HL-60 (cell line): ENCODE measurements at regions not wholly inside any gene's neighbourhood (a gene's known extent, or its start where the extent isn't known, plus 50 kb on each side); places are given as distances from the start of the nearest gene placed in this dataset.

ENCODE experiments used
- REST ChIP-seq: IDR thresholded peaks from 2 replicates; pipeline ENCODE4 v1.6.1; 2012; ENCODE audit warnings: low read depth; ENCODE audit not compliant: insufficient replicate concordance
- TF ChIP-seq, protein P1 (sequence below): IDR thresholded peaks from one replicate; pipeline ENCODE4 v1.5.1; 2011; ENCODE audit warnings: low read length, control low read depth, inconsistent platforms; ENCODE audit not compliant: insufficient read depth

DNA sequence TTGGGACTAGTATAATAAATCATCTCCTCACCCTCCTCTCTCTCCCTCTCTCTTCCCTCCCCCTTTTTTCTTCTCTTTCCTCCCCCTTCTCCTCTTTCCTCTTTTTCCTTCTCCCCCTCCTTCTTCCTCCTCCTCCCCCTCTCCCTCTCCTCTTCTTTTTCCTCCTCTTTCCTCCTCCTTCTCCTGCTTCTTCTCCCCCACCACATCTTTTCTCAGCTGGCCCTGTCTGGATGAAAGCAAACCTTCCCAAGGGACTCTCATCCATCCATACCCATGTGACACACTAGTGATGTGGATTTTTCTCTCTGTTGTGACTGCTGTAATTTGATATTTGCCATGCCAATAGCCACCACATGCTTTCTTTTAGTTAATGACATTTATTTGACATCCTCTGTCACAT lies 127.2 kb downstream of the EBLN2 start:
- TF ChIP-seq, protein P1, sequence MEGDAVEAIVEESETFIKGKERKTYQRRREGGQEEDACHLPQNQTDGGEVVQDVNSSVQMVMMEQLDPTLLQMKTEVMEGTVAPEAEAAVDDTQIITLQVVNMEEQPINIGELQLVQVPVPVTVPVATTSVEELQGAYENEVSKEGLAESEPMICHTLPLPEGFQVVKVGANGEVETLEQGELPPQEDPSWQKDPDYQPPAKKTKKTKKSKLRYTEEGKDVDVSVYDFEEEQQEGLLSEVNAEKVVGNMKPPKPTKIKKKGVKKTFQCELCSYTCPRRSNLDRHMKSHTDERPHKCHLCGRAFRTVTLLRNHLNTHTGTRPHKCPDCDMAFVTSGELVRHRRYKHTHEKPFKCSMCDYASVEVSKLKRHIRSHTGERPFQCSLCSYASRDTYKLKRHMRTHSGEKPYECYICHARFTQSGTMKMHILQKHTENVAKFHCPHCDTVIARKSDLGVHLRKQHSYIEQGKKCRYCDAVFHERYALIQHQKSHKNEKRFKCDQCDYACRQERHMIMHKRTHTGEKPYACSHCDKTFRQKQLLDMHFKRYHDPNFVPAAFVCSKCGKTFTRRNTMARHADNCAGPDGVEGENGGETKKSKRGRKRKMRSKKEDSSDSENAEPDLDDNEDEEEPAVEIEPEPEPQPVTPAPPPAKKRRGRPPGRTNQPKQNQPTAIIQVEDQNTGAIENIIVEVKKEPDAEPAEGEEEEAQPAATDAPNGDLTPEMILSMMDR: no peak
- TF ChIP-seq REST: no peak
